ENCODE measurements at regions not wholly inside any gene's neighbourhood (a gene's known extent, or its start where the extent isn't known, plus 50 kb on each side); places are given as distances from the start of the nearest gene placed in this dataset.

GRCh38 chr14:29227631-29228030 is 461.0 kb downstream of the FOXG1 start (continued):
- TF ChIP-seq, protein P1, sequence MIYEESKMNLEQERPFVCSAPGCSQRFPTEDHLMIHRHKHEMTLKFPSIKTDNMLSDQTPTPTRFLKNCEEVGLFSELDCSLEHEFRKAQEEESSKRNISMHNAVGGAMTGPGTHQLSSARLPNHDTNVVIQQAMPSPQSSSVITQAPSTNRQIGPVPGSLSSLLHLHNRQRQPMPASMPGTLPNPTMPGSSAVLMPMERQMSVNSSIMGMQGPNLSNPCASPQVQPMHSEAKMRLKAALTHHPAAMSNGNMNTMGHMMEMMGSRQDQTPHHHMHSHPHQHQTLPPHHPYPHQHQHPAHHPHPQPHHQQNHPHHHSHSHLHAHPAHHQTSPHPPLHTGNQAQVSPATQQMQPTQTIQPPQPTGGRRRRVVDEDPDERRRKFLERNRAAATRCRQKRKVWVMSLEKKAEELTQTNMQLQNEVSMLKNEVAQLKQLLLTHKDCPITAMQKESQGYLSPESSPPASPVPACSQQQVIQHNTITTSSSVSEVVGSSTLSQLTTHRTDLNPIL (CRISPR knock-in tag; IDR thresholded peaks at IDR 0.05; ENCODE audit: low read depth), result no peak
- no peak for TF ChIP-seq ISL1 (CRISPR knock-in tag; IDR thresholded peaks at IDR 0.05)

GRCh38 chr14:29232153-29232552 is 465.6 kb downstream of the FOXG1 start:
- no peak for ATAC-seq
- TF ChIP-seq RARB (CRISPR knock-in tag; IDR thresholded peaks at IDR 0.05) (no peak), ESRRG (CRISPR knock-in tag; IDR thresholded peaks at IDR 0.05) (no peak), TOX (CRISPR knock-in tag; IDR thresholded peaks at IDR 0.05; ENCODE audit: borderline replicate concordance) (no peak), OSR1 (CRISPR knock-in tag; IDR thresholded peaks at IDR 0.05) (no peak), ZFP30 (CRISPR knock-in tag; IDR thresholded peaks at IDR 0.05) (no peak), POU6F1 (CRISPR knock-in tag; IDR thresholded peaks at IDR 0.05; ENCODE audit: borderline replicate concordance, low read depth) (no peak), ARNTL (CRISPR knock-in tag; IDR thresholded peaks at IDR 0.05; ENCODE audit: borderline replicate concordance, low read depth) (no peak), ISL1 (CRISPR knock-in tag; IDR thresholded peaks at IDR 0.05) (no peak), ZNF70 (CRISPR knock-in tag; IDR thresholded peaks at IDR 0.05) (no peak)
- TF ChIP-seq, protein P2, sequence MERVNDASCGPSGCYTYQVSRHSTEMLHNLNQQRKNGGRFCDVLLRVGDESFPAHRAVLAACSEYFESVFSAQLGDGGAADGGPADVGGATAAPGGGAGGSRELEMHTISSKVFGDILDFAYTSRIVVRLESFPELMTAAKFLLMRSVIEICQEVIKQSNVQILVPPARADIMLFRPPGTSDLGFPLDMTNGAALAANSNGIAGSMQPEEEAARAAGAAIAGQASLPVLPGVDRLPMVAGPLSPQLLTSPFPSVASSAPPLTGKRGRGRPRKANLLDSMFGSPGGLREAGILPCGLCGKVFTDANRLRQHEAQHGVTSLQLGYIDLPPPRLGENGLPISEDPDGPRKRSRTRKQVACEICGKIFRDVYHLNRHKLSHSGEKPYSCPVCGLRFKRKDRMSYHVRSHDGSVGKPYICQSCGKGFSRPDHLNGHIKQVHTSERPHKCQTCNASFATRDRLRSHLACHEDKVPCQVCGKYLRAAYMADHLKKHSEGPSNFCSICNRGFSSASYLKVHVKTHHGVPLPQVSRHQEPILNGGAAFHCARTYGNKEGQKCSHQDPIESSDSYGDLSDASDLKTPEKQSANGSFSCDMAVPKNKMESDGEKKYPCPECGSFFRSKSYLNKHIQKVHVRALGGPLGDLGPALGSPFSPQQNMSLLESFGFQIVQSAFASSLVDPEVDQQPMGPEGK (CRISPR knock-in tag; IDR thresholded peaks at IDR 0.05; ENCODE audit: borderline replicate concordance), result no peak

GRCh38 chr14:29232711-29233110 is 466.1 kb downstream of the FOXG1 start:
- no peak for ATAC-seq
- no peak for TF ChIP-seq ZFP30 (CRISPR knock-in tag; IDR thresholded peaks at IDR 0.05)

GRCh38 chr14:29233188-29233587 is 466.6 kb downstream of the FOXG1 start:
- no peak for TF ChIP-seq ZNF70 (CRISPR knock-in tag; IDR thresholded peaks at IDR 0.05)
- no peak for TF ChIP-seq OSR1 (CRISPR knock-in tag; IDR thresholded peaks at IDR 0.05)
- no peak for TF ChIP-seq ISL1 (CRISPR knock-in tag; IDR thresholded peaks at IDR 0.05)
- TF ChIP-seq ESRRG (CRISPR knock-in tag; IDR thresholded peaks at IDR 0.05), result no peak
- no peak for TF ChIP-seq ARNTL (CRISPR knock-in tag; IDR thresholded peaks at IDR 0.05; ENCODE audit: borderline replicate concordance, low read depth)
- TF ChIP-seq RARB (CRISPR knock-in tag; IDR thresholded peaks at IDR 0.05), result no peak
- TF ChIP-seq, protein P2 (CRISPR knock-in tag; IDR thresholded peaks at IDR 0.05; ENCODE audit: borderline replicate concordance), result no peak
- no peak for ATAC-seq

GRCh38 chr14:29235991-29236390 is 469.4 kb downstream of the FOXG1 start:
- no peak for TF ChIP-seq TSHZ2 (CRISPR knock-in tag; IDR thresholded peaks at IDR 0.05)
- TF ChIP-seq OSR1 (CRISPR knock-in tag; IDR thresholded peaks at IDR 0.05), result no peak
- no peak for TF ChIP-seq GLIS3 (CRISPR knock-in tag; IDR thresholded peaks at IDR 0.05)
- no peak for TF ChIP-seq TCF4 (CRISPR knock-in tag; IDR thresholded peaks at IDR 0.05; ENCODE audit: borderline replicate concordance)
- no peak for TF ChIP-seq TOX (CRISPR knock-in tag; IDR thresholded peaks at IDR 0.05; ENCODE audit: borderline replicate concordance)
- no peak for TF ChIP-seq ZNF565 (CRISPR knock-in tag; conservative IDR thresholded peaks at IDR 0.05; ENCODE audit: low read depth)
- TF ChIP-seq, protein P2 (CRISPR knock-in tag; IDR thresholded peaks at IDR 0.05; ENCODE audit: borderline replicate concordance), result no peak
- TF ChIP-seq ZC3H10 (CRISPR knock-in tag; IDR thresholded peaks at IDR 0.05), result no peak
- no peak for TF ChIP-seq ZNF8 (CRISPR knock-in tag; IDR thresholded peaks at IDR 0.05)
- ATAC-seq, result no peak
